GM12878 (cell line): ENCODE measurements at regions not wholly inside any gene's neighbourhood (a gene's known extent, or its start where the extent isn't known, plus 50 kb on each side); places are given as distances from the start of the nearest gene placed in this dataset.

ENCODE experiments used
- ATF2 ChIP-seq: IDR thresholded peaks from 2 replicates; pipeline ENCODE4 v1.6.1; 2012; ENCODE audit warnings: low read length, inconsistent platforms
- ATF3 ChIP-seq: IDR thresholded peaks from 2 replicates; pipeline ENCODE4 v1.6.1; 2011; ENCODE audit warnings: low read depth, mild to moderate bottlenecking, low read length, moderate library complexity, borderline replicate concordance; ENCODE audit errors: extremely low read depth
- CBX3 ChIP-seq: fragments of 200-600 bp; sonication (generic); IDR thresholded peaks from 2 replicates; pipeline ENCODE4 v1.6.1; 2016; ENCODE audit warnings: low read depth, borderline replicate concordance
- CHD2 ChIP-seq: IDR thresholded peaks from 2 replicates; pipeline ENCODE4 v1.6.1; 2011; ENCODE audit warnings: low read depth, low read length, improper control_type of control experiment, borderline replicate concordance
- CTCF ChIP-seq, 3 experiments: IDR thresholded peaks in 2 of 3; conservative IDR thresholded peaks in 1 of 3; 2 replicates each; pipeline ENCODE4 v1.5.1; 2011; ENCODE audit warnings: low read depth in 3 of 3, low read length in 3 of 3, mild to moderate bottlenecking in 3 of 3, control low read depth in 2 of 3, moderate library complexity in 2 of 3, inconsistent platforms in 1 of 3, mixed read lengths in 1 of 3; ENCODE audit not compliant: control insufficient read depth in 2 of 3, insufficient read depth in 1 of 3; ENCODE audit errors: extremely low read depth in 1 of 3
- ESRRA ChIP-seq: IDR thresholded peaks from 2 replicates; pipeline ENCODE4 v1.6.1; 2012; ENCODE audit warnings: mild to moderate bottlenecking, low read length, improper control_type of control experiment
- SMAD1 ChIP-seq: fragments of 450-650 bp; IDR thresholded peaks from 2 replicates; pipeline ENCODE4 v1.6.1; 2018; ENCODE audit warnings: mild to moderate bottlenecking, low read depth; ENCODE audit not compliant: partially characterized antibody

- TF ChIP-seq SMAD1 (no peak), ATF2 (no peak), CHD2 (no peak), CBX3 (no peak), CTCF (IDR thresholded peaks at IDR 0.05 in 2 of 3, conservative IDR thresholded peaks at IDR 0.05 in 1 of 3; ENCODE audit: control insufficient read depth in 2 of 3, extremely low read depth in 1 of 3, insufficient read depth in 1 of 3, low read depth in 3 of 3, low read length in 3 of 3) (no peak), ESRRA (no peak), ATF3 (no peak)
Observed at GRCh38 chr12:60437297-60437696, 841.5 kb downstream of the SLC16A7 start.
